HepG2 (cell line): ENCODE measurements at regions not wholly inside any gene's neighbourhood (a gene's known extent, or its start where the extent isn't known, plus 50 kb on each side); places are given as distances from the start of the nearest gene placed in this dataset.

Experiments
- ARID4A ChIP-seq: sonication (generic); formaldehyde crosslinking; IDR thresholded peaks from 2 replicates; pipeline ENCODE4 v1.5.0; 2020; ENCODE audit warnings: mild to moderate bottlenecking, missing genetic modification reagents, borderline replicate concordance
- CTCF ChIP-seq: sonication (generic); formaldehyde crosslinking; IDR thresholded peaks from 2 replicates; pipeline ENCODE4 v1.5.0; 2020; ENCODE audit warnings: mild to moderate bottlenecking, missing genetic modification reagents, moderate library complexity
- FOXO4 ChIP-seq: sonication (generic); formaldehyde crosslinking; conservative IDR thresholded peaks from 2 replicates; pipeline ENCODE4 v1.8.1; 2023; ENCODE audit warnings: missing genetic modification reagents
- GATAD2A ChIP-seq: IDR thresholded peaks from 2 replicates; pipeline ENCODE4 v1.6.1; 2016
- HNF1A ChIP-seq, 2 experiments: sonication (generic) in 1 of 2; formaldehyde crosslinking in 1 of 2; IDR thresholded peaks; 2 replicates each; pipeline versions ENCODE4 v1.4.0 to v1.6.1; 2016 to 2020; ENCODE audit warnings: borderline replicate concordance in 1 of 2, low read depth in 1 of 2, mild to moderate bottlenecking in 1 of 2, missing genetic modification reagents in 1 of 2
- IKZF4 ChIP-seq: sonication (generic); formaldehyde crosslinking; IDR thresholded peaks from 2 replicates; pipeline ENCODE4 v1.5.1; 2020; ENCODE audit warnings: borderline replicate concordance, mild to moderate bottlenecking, low read depth, missing genetic modification reagents; ENCODE audit errors: not compliant biosample characterization
- KLF15 ChIP-seq: sonication (generic); formaldehyde crosslinking; IDR thresholded peaks from 2 replicates; pipeline ENCODE4 v1.8.1; 2023; ENCODE audit warnings: borderline replicate concordance, mild to moderate bottlenecking, inconsistent platforms, missing genetic modification reagents, mixed read lengths
- PAX8 ChIP-seq: sonication (generic); formaldehyde crosslinking; IDR thresholded peaks from 2 replicates; pipeline ENCODE4 v1.8.0; 2022; ENCODE audit warnings: mild to moderate bottlenecking, missing genetic modification reagents, borderline replicate concordance
- REL ChIP-seq: sonication (generic); formaldehyde crosslinking; conservative IDR thresholded peaks from 2 replicates; pipeline ENCODE4 v1.8.0; 2022; ENCODE audit warnings: mild to moderate bottlenecking, missing genetic modification reagents, moderate library complexity
- SMYD3 ChIP-seq: sonication (generic); formaldehyde crosslinking; IDR thresholded peaks from 2 replicates; pipeline ENCODE4 v1.8.1; 2023; ENCODE audit warnings: mild to moderate bottlenecking, missing genetic modification reagents
- SRF ChIP-seq: IDR thresholded peaks from 2 replicates; pipeline ENCODE4 v1.6.1; 2011; ENCODE audit warnings: mild to moderate bottlenecking, low read depth, low read length, moderate library complexity
- TEAD2 ChIP-seq: sonication (generic); formaldehyde crosslinking; IDR thresholded peaks from 2 replicates; pipeline ENCODE4 v1.9.0; 2021; ENCODE audit warnings: missing genetic modification reagents
- ZNF136 ChIP-seq: sonication (generic); formaldehyde crosslinking; IDR thresholded peaks from 2 replicates; pipeline ENCODE4 v1.8.1; 2022; ENCODE audit warnings: low read depth, mild to moderate bottlenecking, moderate library complexity, missing genetic modification reagents
- ZNF235 ChIP-seq: sonication (generic); formaldehyde crosslinking; IDR thresholded peaks from 2 replicates; pipeline ENCODE4 v1.8.1; 2023; ENCODE audit warnings: mild to moderate bottlenecking, missing genetic modification reagents, borderline replicate concordance
- ZNF362 ChIP-seq: sonication (generic); formaldehyde crosslinking; IDR thresholded peaks from 2 replicates; pipeline ENCODE4 v1.4.0; 2020; ENCODE audit warnings: missing genetic modification reagents, mild to moderate bottlenecking, borderline replicate concordance
- ZSCAN12 ChIP-seq: sonication (generic); formaldehyde crosslinking; IDR thresholded peaks from 2 replicates; pipeline ENCODE4 v1.9.0; 2021; ENCODE audit warnings: mild to moderate bottlenecking, missing genetic modification reagents

- TF ChIP-seq CTCF (CRISPR knock-in tag) (peak; percentile 74), IKZF4 (no peak), SMYD3 (no peak), KLF15 (CRISPR knock-in tag) (no peak), GATAD2A (CRISPR knock-in tag) (peak; percentile 32; the same call in 1 of the 2 replicates), ZNF136 (CRISPR knock-in tag) (no peak), ZSCAN12 (CRISPR knock-in tag) (no peak), HNF1A (IDR thresholded peaks at IDR 0.05; ENCODE audit: low read depth) (no peak), HNF1A (CRISPR knock-in tag; IDR thresholded peaks at IDR 0.05; ENCODE audit: borderline replicate concordance) (no peak), TEAD2 (no peak), ZNF362 (no peak; the same call in 1 of the 2 replicates), PAX8 (CRISPR knock-in tag) (no peak), ARID4A (CRISPR knock-in tag) (no peak), SRF (peak; percentile 99), ZNF235 (CRISPR knock-in tag) (no peak), REL (CRISPR knock-in tag) (no peak), FOXO4 (CRISPR knock-in tag) (no peak)
These were observed 100.8 kb downstream of the CCER1 start (continued) for GRCh38 chr12:90854136-90854689.
